Inflammatory macrophage treated with lipopolysaccharide for 4 hours (primary cell): ENCODE measurements at regions not wholly inside any gene's neighbourhood (a gene's known extent, or its start where the extent isn't known, plus 50 kb on each side); places are given as distances from the start of the nearest gene placed in this dataset.

Experiments
- DNase-seq: peaks from one replicate; pipeline ENCODE4 v3.0.0-alpha.2; 2020

- no peak for DNase-seq
These were observed 527.6 kb upstream of the CDH18 start for GRCh38 chr5:20515606-20516005.

GRCh38 chr5:20514145-20514544 is 526.1 kb upstream of the CDH18 start:
- no peak for DNase-seq

GRCh38 chr5:20500546-20500945 is 512.5 kb upstream of the CDH18 start:
- no peak for DNase-seq

- no peak for DNase-seq
These were observed 510.9 kb upstream of the CDH18 start for GRCh38 chr5:20498926-20499325.

GRCh38 chr5:20498102-20498501 is 510.1 kb upstream of the CDH18 start:
- no peak for DNase-seq

GRCh38 chr5:20497356-20497755 is 509.4 kb upstream of the CDH18 start:
- DNase-seq = no peak

- no peak for DNase-seq
These were observed 506.7 kb upstream of the CDH18 start for GRCh38 chr5:20494706-20495105.

GRCh38 chr5:20486826-20487225 is 498.8 kb upstream of the CDH18 start:
- DNase-seq = no peak

GRCh38 chr5:20476016-20476415 is 488.0 kb upstream of the CDH18 start:
- DNase-seq = no peak

- DNase-seq = no peak
These were observed 483.0 kb upstream of the CDH18 start for GRCh38 chr5:20470997-20471396.

- DNase-seq = no peak
These were observed 481.8 kb upstream of the CDH18 start for GRCh38 chr5:20469792-20470191.

- no peak for DNase-seq
These were observed 481.4 kb upstream of the CDH18 start for GRCh38 chr5:20469390-20469789.

- DNase-seq = no peak
These were observed 478.5 kb upstream of the CDH18 start for GRCh38 chr5:20466512-20466911.

GRCh38 chr5:20463206-20463605 is 475.2 kb upstream of the CDH18 start:
- no peak for DNase-seq

GRCh38 chr5:20446121-20446520 is 458.1 kb upstream of the CDH18 start:
- no peak for DNase-seq

- DNase-seq = no peak
These were observed 457.4 kb upstream of the CDH18 start for GRCh38 chr5:20445326-20445860.

- DNase-seq = no peak
These were observed 446.8 kb upstream of the CDH18 start for GRCh38 chr5:20434786-20435185.

GRCh38 chr5:20420991-20421595 is 433.1 kb upstream of the CDH18 start:
- no peak for DNase-seq
